Gastrocnemius medialis (tissue), 4 donors: ENCODE measurements at regions not wholly inside any gene's neighbourhood (a gene's known extent, or its start where the extent isn't known, plus 50 kb on each side); places are given as distances from the start of the nearest gene placed in this dataset.

ENCODE experiments used
- ATAC-seq, 2 donors: fragments of 150-250 bp; one replicate each; pipeline ENCODE4 v1.9.1; 2016
- DNase-seq, 2 donors: peaks; one replicate each; pipeline ENCODE4 v3.0.0-alpha.2; 2019
- H3K27ac ChIP-seq, 4 donors: fragments of 200-600 bp; sonication (generic); 1 replicate in 1 of 4; 2 replicates in 3 of 4; pipeline ENCODE4 v1.5.1; 2016 to 2018; ENCODE audit warnings: mild to moderate bottlenecking in 2 of 4, moderate library complexity in 1 of 4
- H3K27me3 ChIP-seq, 3 donors: fragments of 200-600 bp; sonication (generic) in 2 of 3; 1 replicate in 1 of 3; 2 replicates in 2 of 3; pipeline versions ENCODE4 v1.5.1 to v1.6.0; 2016 to 2019; ENCODE audit warnings: mild to moderate bottlenecking in 1 of 3, moderate library complexity in 1 of 3
- H3K36me3 ChIP-seq, 2 donors: fragments of 200-600 bp; sonication (generic) in 1 of 2; one replicate each; pipeline ENCODE4 v1.5.1; 2017 to 2018
- H3K4me1 ChIP-seq, 2 donors: fragments of 200-600 bp; sonication (generic) in 1 of 2; one replicate each; pipeline ENCODE4 v1.5.1; 2016 to 2017; ENCODE audit warnings: mild to moderate bottlenecking in 2 of 2
- H3K4me3 ChIP-seq, 4 donors: fragments of 200-600 bp; sonication (generic) in 3 of 4; 1 replicate in 1 of 4; 2 replicates in 3 of 4; pipeline ENCODE4 v1.5.1; 2016 to 2019; ENCODE audit warnings: mild to moderate bottlenecking in 2 of 4
- H3K9me3 ChIP-seq, 3 donors: fragments of 200-600 bp; sonication (generic) in 2 of 3; 1 replicate in 1 of 3; 2 replicates in 2 of 3; pipeline ENCODE4 v1.5.1; 2016 to 2019
- CTCF ChIP-seq, 5 experiments: fragments of 450-650 bp in 3 of 5; fragments of 200-600 bp in 2 of 5; sonication (generic) in 2 of 5; IDR thresholded peaks in 4 of 5; conservative IDR thresholded peaks in 1 of 5; 1 replicate in 4 of 5; 2 replicates in 1 of 5; pipeline ENCODE4 v1.5.1; 2016 to 2019; ENCODE audit warnings: antibody characterized with exemption in 5 of 5, mild to moderate bottlenecking in 3 of 5, moderate library complexity in 3 of 5
- POLR2A ChIP-seq, 2 donors: fragments of 450-650 bp; IDR thresholded peaks; one replicate each; pipeline ENCODE4 v1.6.1; 2017; ENCODE audit warnings: antibody characterized with exemption in 2 of 2, mild to moderate bottlenecking in 2 of 2, moderate library complexity in 2 of 2
- in situ Hi-C, 4 donors: fragments of 200-750 bp; cut with MboI; loops; one replicate each; pipeline versions ENCODE4 v1.15.0 to v1.8.0; 2017; ENCODE audit warnings: low sequenced_read_pairs in 4 of 4
- intact Hi-C: fragments of 100-400 bp; cut with DNase I; formaldehyde crosslinking; loops from one replicate; pipeline ENCODE4 v1.15.1; 2023; ENCODE audit warnings: low total_unique reads

DNA sequence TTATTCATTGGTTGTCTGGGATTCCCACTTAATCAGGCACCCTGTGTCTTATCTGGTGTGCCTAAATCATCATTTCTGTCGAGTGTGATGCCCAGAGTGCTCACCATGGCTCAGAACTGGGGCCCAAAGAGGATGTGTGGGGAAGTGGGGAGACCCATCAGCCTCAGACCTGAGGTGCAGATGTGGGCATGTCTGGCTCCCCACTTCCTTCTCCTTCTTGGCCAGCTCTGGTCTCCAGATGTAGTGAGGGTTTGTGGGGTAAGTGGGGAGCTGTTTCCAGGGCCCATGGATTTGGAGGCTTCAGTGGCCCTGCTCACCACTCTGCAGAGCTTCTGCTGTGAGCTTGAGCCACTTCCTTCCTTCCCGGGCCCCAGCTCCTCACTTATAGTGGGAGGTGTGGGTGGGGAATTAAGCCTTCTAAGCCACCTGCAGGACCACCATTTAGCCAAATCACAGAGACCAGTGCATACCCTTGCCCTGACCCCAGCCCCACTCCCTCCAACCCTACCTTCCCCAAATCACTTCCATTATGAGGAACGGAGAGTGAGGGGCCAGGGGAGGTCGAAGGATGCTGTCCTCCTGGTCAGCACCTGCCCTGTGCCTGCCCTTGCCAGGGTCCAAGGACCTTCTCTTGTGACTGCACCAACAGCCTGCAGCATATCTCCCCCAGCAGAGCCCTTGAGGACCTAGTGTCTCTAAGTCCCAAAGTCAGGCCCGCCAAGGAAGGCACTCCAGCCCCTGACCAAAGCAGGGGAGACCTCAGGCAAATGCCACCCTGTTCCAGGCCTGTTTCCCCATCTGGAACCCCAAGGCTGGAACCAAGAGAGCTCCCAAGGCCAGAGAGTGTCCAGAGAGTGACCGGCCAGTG, 278.2 kb upstream of the RTL1 start:
- TF ChIP-seq POLR2A (IDR thresholded peaks at IDR 0.05): no peak
- no peak for TF ChIP-seq CTCF (IDR thresholded peaks at IDR 0.05 in 4 of 5, conservative IDR thresholded peaks at IDR 0.05 in 1 of 5)
- Histone ChIP-seq H3K36me3 (no peaks in the 10 kb centered on the region), H3K4me3 (no peak overlapping the region), H3K9me3 (no peaks in the 10 kb centered on the region), H3K27me3 (no peaks in the 10 kb centered on the region), H3K4me1 (no peaks in the 10 kb centered on the region), H3K27ac (no peak overlapping the region)
- intact Hi-C loops: loop anchor here (2.0 kb wide), 1 partner anchor 377 kb away; no protein-coding TSS in a partner anchor
- in situ Hi-C loops: no loop called here
- ATAC-seq: no peak
- no peak for DNase-seq

GRCh38 chr14:101182476-101182875, 279.0 kb upstream of the RTL1 start:
- Histone ChIP-seq H3K4me1 (no peaks in the 10 kb centered on the region), H3K9me3 (no peaks in the 10 kb centered on the region), H3K27ac (no peak overlapping the region), H3K36me3 (no peaks in the 10 kb centered on the region), H3K4me3 (no peak overlapping the region), H3K27me3 (no peaks in the 10 kb centered on the region)
- intact Hi-C loops: loop anchor here (2.0 kb wide), 1 partner anchor 376 kb away; no protein-coding TSS in a partner anchor
- ATAC-seq: no peak
- in situ Hi-C loops: no loop called here
- no peak for DNase-seq
- TF ChIP-seq CTCF (IDR thresholded peaks at IDR 0.05 in 4 of 5, conservative IDR thresholded peaks at IDR 0.05 in 1 of 5) (no peak), POLR2A (IDR thresholded peaks at IDR 0.05) (no peak)

- Histone ChIP-seq H3K27ac (no peak overlapping the region), H3K27me3 (no peaks in the 10 kb centered on the region), H3K4me3 (no peak overlapping the region), H3K9me3 (no peaks in the 10 kb centered on the region), H3K36me3 (no peaks in the 10 kb centered on the region), H3K4me1 (no peaks in the 10 kb centered on the region)
- peak in 1 of 5 experiments; percentile 25 for TF ChIP-seq CTCF (IDR thresholded peaks at IDR 0.05 in 4 of 5, conservative IDR thresholded peaks at IDR 0.05 in 1 of 5)
- no peak for TF ChIP-seq POLR2A (IDR thresholded peaks at IDR 0.05)
- DNase-seq (no peak), ATAC-seq (no peak)
- in situ Hi-C loops: no loop called here
- intact Hi-C loops: loop anchor here (2.0 kb wide), 1 partner anchor 375 kb away; no protein-coding TSS in a partner anchor
Measured at GRCh38 chr14:101183376-101184103, 280.0 kb upstream of the RTL1 start.

DNA sequence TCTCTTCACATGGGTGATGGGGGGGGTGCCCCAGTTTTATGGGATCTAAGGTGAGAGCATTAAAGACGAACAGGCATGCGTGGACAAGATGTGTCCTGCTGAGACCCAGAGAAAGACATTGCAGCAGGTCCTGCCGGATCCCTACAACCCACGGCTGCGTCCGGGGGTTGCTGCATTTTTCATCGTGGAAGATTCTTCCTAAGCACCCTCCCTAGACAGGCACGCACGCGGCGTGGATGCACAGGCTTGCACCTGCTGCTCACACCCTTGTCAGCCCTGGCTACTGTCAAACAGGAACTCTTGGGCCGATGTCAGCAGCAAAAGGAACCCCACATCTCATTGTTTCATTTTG, 280.6 kb upstream of the RTL1 start:
- Histone ChIP-seq H3K4me3 (no peak overlapping the region), H3K27ac (no peak overlapping the region), H3K9me3 (no peaks in the 10 kb centered on the region), H3K4me1 (no peaks in the 10 kb centered on the region), H3K36me3 (no peaks in the 10 kb centered on the region), H3K27me3 (no peaks in the 10 kb centered on the region)
- in situ Hi-C loops (no loop called here), intact Hi-C loops (no loop called here)
- TF ChIP-seq CTCF (IDR thresholded peaks at IDR 0.05 in 4 of 5, conservative IDR thresholded peaks at IDR 0.05 in 1 of 5): no peak
- TF ChIP-seq POLR2A (IDR thresholded peaks at IDR 0.05): no peak
- no peak for ATAC-seq
- no peak for DNase-seq
